ENCODE measurements at regions not wholly inside any gene's neighbourhood (a gene's known extent, or its start where the extent isn't known, plus 50 kb on each side); places are given as distances from the start of the nearest gene placed in this dataset.

DNA sequence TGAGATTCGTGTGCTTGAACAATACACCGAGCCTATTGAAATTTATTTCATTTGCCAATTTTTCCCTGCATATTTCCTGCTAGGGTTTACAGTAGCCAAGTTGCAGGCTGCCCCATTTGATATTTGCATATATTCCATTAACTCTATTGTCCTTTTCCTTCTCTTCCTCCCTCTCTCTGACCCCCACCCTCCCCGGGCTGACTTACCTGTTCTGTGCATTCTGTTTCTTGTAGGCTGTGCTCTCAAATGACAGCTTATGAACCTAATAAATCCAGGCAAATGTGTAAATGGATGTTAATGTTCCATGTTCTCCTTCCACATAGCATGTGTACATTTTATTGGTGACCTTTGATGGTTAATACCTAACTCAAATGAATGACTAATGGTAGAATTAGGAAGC, 1169.2 kb upstream of the WWC1 start:
- FAIRE-seq (no peak), DNase-seq (ENCODE audit: low read depth, low spot score) (no peak)
- H4K20me1 ChIP-seq (ENCODE audit: control insufficient read depth, extremely low read depth, insufficient read depth, low read length), result no peaks in the 10 kb centered on the region
- H3K27me3 ChIP-seq (ENCODE audit: control insufficient read depth, extremely low read depth, insufficient read depth, low read length), result no peaks in the 10 kb centered on the region
- no peaks in the 10 kb centered on the region for H3K36me3 ChIP-seq (ENCODE audit: control insufficient read depth in 2 of 2, extremely low read depth in 1 of 2, insufficient read depth in 2 of 2, low read length in 2 of 2)
- H2AFZ ChIP-seq (ENCODE audit: control insufficient read depth, low read length), result no peak overlapping the region
- TF ChIP-seq EZH2 (IDR thresholded peaks at IDR 0.05; ENCODE audit: low read length), result no peak
- no peak overlapping the region for H3K27ac ChIP-seq (ENCODE audit: control insufficient read depth, insufficient read depth, low read length)
- no peak overlapping the region for H3K4me2 ChIP-seq (ENCODE audit: control insufficient read depth, extremely low read depth, insufficient read depth, low read depth, low read length)
- dilution Hi-C loops (cut with MboI; ENCODE audit: extremely low pct_ligation_motif_present, low sequenced_read_pairs), result no loop called here
- no peak overlapping the region for H3K4me3 ChIP-seq (ENCODE audit: control insufficient read depth in 2 of 3, extremely low read depth in 1 of 3, insufficient read depth in 2 of 3, low read depth in 1 of 3, low read length in 3 of 3)
- H3K9ac ChIP-seq (ENCODE audit: control insufficient read depth, extremely low read depth, insufficient read depth, low read length), result no peak overlapping the region
- no peaks in the 10 kb centered on the region for H3K4me1 ChIP-seq (ENCODE audit: control insufficient read depth, extremely low read depth, insufficient read depth, low read length)
- no peaks in the 10 kb centered on the region for H3K9me3 ChIP-seq (ENCODE audit: control insufficient read depth, low read depth, low read length)
- no peaks in the 10 kb centered on the region for H3K79me2 ChIP-seq (ENCODE audit: control insufficient read depth, insufficient read depth, low read length)
- no peaks in the 10 kb centered on the region for H3K9me1 ChIP-seq (ENCODE audit: control insufficient read depth, extremely low read depth, insufficient read depth, low read length)

DNA sequence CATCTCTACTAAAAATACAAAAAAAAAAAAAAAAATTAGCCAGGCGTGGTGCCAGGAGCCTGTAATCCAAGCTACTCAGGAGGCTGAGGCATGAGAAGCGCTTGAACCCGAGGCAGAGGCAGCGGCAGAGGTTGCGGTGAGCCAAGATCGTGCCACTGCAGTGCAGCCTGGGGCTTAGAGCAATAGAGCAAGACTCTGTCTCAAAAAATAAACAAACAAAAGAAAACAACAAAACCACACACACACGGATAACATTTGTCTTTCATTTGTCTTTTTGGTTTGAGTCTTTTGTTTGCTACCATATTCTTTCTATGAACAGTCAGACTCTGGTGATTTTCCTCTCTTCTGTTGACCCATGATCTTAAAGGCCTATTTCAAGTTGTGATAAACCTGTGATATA, 1168.3 kb upstream of the WWC1 start:
- Histone ChIP-seq H3K9me1 (ENCODE audit: control insufficient read depth, extremely low read depth, insufficient read depth, low read length) (no peaks in the 10 kb centered on the region), H3K9me3 (ENCODE audit: control insufficient read depth, low read depth, low read length) (no peaks in the 10 kb centered on the region), H2AFZ (ENCODE audit: control insufficient read depth, low read length) (no peak overlapping the region), H3K9ac (ENCODE audit: control insufficient read depth, extremely low read depth, insufficient read depth, low read length) (no peak overlapping the region), H3K36me3 (ENCODE audit: control insufficient read depth in 2 of 2, extremely low read depth in 1 of 2, insufficient read depth in 2 of 2, low read length in 2 of 2) (no peaks in the 10 kb centered on the region), H3K4me1 (ENCODE audit: control insufficient read depth, extremely low read depth, insufficient read depth, low read length) (no peaks in the 10 kb centered on the region), H3K79me2 (ENCODE audit: control insufficient read depth, insufficient read depth, low read length) (no peaks in the 10 kb centered on the region), H3K27me3 (ENCODE audit: control insufficient read depth, extremely low read depth, insufficient read depth, low read length) (no peaks in the 10 kb centered on the region), H3K27ac (ENCODE audit: control insufficient read depth, insufficient read depth, low read length) (no peak overlapping the region), H4K20me1 (ENCODE audit: control insufficient read depth, extremely low read depth, insufficient read depth, low read length) (no peaks in the 10 kb centered on the region), H3K4me2 (ENCODE audit: control insufficient read depth, extremely low read depth, insufficient read depth, low read depth, low read length) (no peak overlapping the region), H3K4me3 (ENCODE audit: control insufficient read depth in 2 of 3, extremely low read depth in 1 of 3, insufficient read depth in 2 of 3, low read depth in 1 of 3, low read length in 3 of 3) (no peak overlapping the region)
- dilution Hi-C loops (cut with MboI; ENCODE audit: extremely low pct_ligation_motif_present, low sequenced_read_pairs), result no loop called here
- FAIRE-seq (no peak), DNase-seq (ENCODE audit: low read depth, low spot score) (no peak)
- TF ChIP-seq, protein P1, sequence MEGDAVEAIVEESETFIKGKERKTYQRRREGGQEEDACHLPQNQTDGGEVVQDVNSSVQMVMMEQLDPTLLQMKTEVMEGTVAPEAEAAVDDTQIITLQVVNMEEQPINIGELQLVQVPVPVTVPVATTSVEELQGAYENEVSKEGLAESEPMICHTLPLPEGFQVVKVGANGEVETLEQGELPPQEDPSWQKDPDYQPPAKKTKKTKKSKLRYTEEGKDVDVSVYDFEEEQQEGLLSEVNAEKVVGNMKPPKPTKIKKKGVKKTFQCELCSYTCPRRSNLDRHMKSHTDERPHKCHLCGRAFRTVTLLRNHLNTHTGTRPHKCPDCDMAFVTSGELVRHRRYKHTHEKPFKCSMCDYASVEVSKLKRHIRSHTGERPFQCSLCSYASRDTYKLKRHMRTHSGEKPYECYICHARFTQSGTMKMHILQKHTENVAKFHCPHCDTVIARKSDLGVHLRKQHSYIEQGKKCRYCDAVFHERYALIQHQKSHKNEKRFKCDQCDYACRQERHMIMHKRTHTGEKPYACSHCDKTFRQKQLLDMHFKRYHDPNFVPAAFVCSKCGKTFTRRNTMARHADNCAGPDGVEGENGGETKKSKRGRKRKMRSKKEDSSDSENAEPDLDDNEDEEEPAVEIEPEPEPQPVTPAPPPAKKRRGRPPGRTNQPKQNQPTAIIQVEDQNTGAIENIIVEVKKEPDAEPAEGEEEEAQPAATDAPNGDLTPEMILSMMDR (optimal IDR thresholded peaks at IDR 0.05 in 1 of 3, IDR thresholded peaks at IDR 0.05 in 1 of 3, conservative IDR thresholded peaks at IDR 0.05 in 1 of 3; ENCODE audit: extremely low read depth in 1 of 3, insufficient read depth in 2 of 3, low read length in 3 of 3), result no peak
- TF ChIP-seq EZH2 (IDR thresholded peaks at IDR 0.05; ENCODE audit: low read length), result no peak

DNA sequence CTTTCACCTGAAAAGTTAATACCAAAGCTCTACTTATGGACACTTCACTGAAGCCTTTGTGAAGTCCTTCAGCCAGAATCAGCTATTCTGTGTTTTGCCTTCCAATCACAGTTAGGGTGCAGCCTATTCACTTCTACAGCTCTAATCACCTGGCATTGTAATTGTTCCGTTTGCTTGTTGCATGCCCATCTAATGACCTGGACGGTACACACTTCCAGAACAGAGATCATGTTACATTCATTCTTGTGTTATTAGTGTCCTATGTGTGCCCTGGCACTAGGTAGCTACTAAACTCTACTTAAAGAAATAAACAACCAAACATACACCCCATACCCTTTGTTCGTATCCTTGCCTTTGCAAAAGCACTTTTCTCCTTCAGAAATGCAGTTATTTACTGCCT, 1162.9 kb upstream of the WWC1 start:
- DNase-seq (ENCODE audit: low read depth, low spot score) (no peak), FAIRE-seq (no peak)
- H2AFZ ChIP-seq (ENCODE audit: control insufficient read depth, low read length), result no peak overlapping the region
- no peak overlapping the region for H3K27ac ChIP-seq (ENCODE audit: control insufficient read depth, insufficient read depth, low read length)
- no peaks in the 10 kb centered on the region for H3K79me2 ChIP-seq (ENCODE audit: control insufficient read depth, insufficient read depth, low read length)
- H3K4me2 ChIP-seq (ENCODE audit: control insufficient read depth, extremely low read depth, insufficient read depth, low read depth, low read length), result no peak overlapping the region
- no peaks in the 10 kb centered on the region for H3K36me3 ChIP-seq (ENCODE audit: control insufficient read depth in 2 of 2, extremely low read depth in 1 of 2, insufficient read depth in 2 of 2, low read length in 2 of 2)
- H4K20me1 ChIP-seq (ENCODE audit: control insufficient read depth, extremely low read depth, insufficient read depth, low read length), result no peaks in the 10 kb centered on the region
- dilution Hi-C loops (cut with MboI; ENCODE audit: extremely low pct_ligation_motif_present, low sequenced_read_pairs), result no loop called here
- no peak for TF ChIP-seq EZH2 (IDR thresholded peaks at IDR 0.05; ENCODE audit: low read length)
- TF ChIP-seq, protein P1 (optimal IDR thresholded peaks at IDR 0.05 in 1 of 3, IDR thresholded peaks at IDR 0.05 in 1 of 3, conservative IDR thresholded peaks at IDR 0.05 in 1 of 3; ENCODE audit: extremely low read depth in 1 of 3, insufficient read depth in 2 of 3, low read length in 3 of 3), result no peak
- H3K27me3 ChIP-seq (ENCODE audit: control insufficient read depth, extremely low read depth, insufficient read depth, low read length), result no peaks in the 10 kb centered on the region
- no peak overlapping the region for H3K4me3 ChIP-seq (ENCODE audit: control insufficient read depth in 2 of 3, extremely low read depth in 1 of 3, insufficient read depth in 2 of 3, low read depth in 1 of 3, low read length in 3 of 3)
- H3K9me3 ChIP-seq (ENCODE audit: control insufficient read depth, low read depth, low read length), result no peaks in the 10 kb centered on the region
- no peak overlapping the region for H3K9ac ChIP-seq (ENCODE audit: control insufficient read depth, extremely low read depth, insufficient read depth, low read length)
- H3K4me1 ChIP-seq (ENCODE audit: control insufficient read depth, extremely low read depth, insufficient read depth, low read length), result no peaks in the 10 kb centered on the region
- no peaks in the 10 kb centered on the region for H3K9me1 ChIP-seq (ENCODE audit: control insufficient read depth, extremely low read depth, insufficient read depth, low read length)

Measured in keratinocyte (primary cell).